Forelimb muscle (tissue), 1 donor: ENCODE measurements at regions not wholly inside any gene's neighbourhood (a gene's known extent, or its start where the extent isn't known, plus 50 kb on each side); places are given as distances from the start of the nearest gene placed in this dataset.

ENCODE experiments used
- DNase-seq: peaks from one replicate; pipeline ENCODE4 v3.0.0-alpha.2; 2013; ENCODE audit warnings: low read depth

GRCh38 chr21:35345954-35346353, 296.9 kb upstream of the RUNX1 start:
- DNase-seq, result no peak

- DNase-seq, result no peak
Measured at GRCh38 chr21:35344582-35344981, 295.5 kb upstream of the RUNX1 start.

GRCh38 chr21:35343046-35343819, 294.1 kb upstream of the RUNX1 start:
- DNase-seq, result no peak

GRCh38 chr21:35342440-35342839, 293.3 kb upstream of the RUNX1 start:
- DNase-seq, result no peak

- no peak for DNase-seq
Measured at GRCh38 chr21:35340273-35340672, 291.2 kb upstream of the RUNX1 start.

GRCh38 chr21:35338881-35339632, 290.0 kb upstream of the RUNX1 start:
- DNase-seq, result no peak

GRCh38 chr21:35338281-35338680, 289.2 kb upstream of the RUNX1 start:
- DNase-seq, result no peak

- no peak for DNase-seq
Measured at GRCh38 chr21:35337573-35337972, 288.5 kb upstream of the RUNX1 start.

- DNase-seq, result no peak
Measured at GRCh38 chr21:35336534-35336933, 287.4 kb upstream of the RUNX1 start.

- DNase-seq, result no peak
Measured at GRCh38 chr21:35335951-35336446, 286.9 kb upstream of the RUNX1 start.

- DNase-seq, result no peak
Measured at GRCh38 chr21:35333831-35334618, 284.9 kb upstream of the RUNX1 start.

GRCh38 chr21:35332841-35333426, 283.8 kb upstream of the RUNX1 start:
- no peak for DNase-seq

- no peak for DNase-seq
Measured at GRCh38 chr21:35329940-35330660, 281.0 kb upstream of the RUNX1 start.

GRCh38 chr21:35328856-35329455, 279.9 kb upstream of the RUNX1 start:
- no peak for DNase-seq

- DNase-seq, result no peak
Measured at GRCh38 chr21:35326677-35327076, 277.6 kb upstream of the RUNX1 start.

- DNase-seq, result no peak
Measured at GRCh38 chr21:35325953-35326352, 276.9 kb upstream of the RUNX1 start.

- no peak for DNase-seq
Measured at GRCh38 chr21:35324372-35325220, 275.5 kb upstream of the RUNX1 start.

- DNase-seq, result no peak
Measured at GRCh38 chr21:35323947-35324346, 274.8 kb upstream of the RUNX1 start.

- DNase-seq, result no peak
Measured at GRCh38 chr21:35321322-35322200, 272.5 kb upstream of the RUNX1 start.
